Caki2 (cell line): ENCODE measurements at regions not wholly inside any gene's neighbourhood (a gene's known extent, or its start where the extent isn't known, plus 50 kb on each side); places are given as distances from the start of the nearest gene placed in this dataset.
"Not testable (repeated sequence)": the region's sequence is repeated elsewhere in the genome, so short reads cannot be mapped to it uniquely, and the experiment has no call there.

Experiments
- DNase-seq: peaks from one replicate; pipeline ENCODE4 v3.0.0-alpha.2; 2015; ENCODE audit warnings: low read depth
- in situ Hi-C: cut with HindIII; loops from 2 replicates; pipeline ENCODE4 v1.10.0; 2016; ENCODE audit warnings: low sequenced_read_pairs, low pct_unique_long_range_greater_than_20kb, mixed read lengths

GRCh38 chr13:44309794-44310757 lies 63.5 kb upstream of the SERP2 start:
- in situ Hi-C loops = no loop called here
- DNase-seq = no peak

GRCh38 chr13:44311011-44311780 lies 62.4 kb upstream of the SERP2 start:
- in situ Hi-C loops = no loop called here
- no peak for DNase-seq

- in situ Hi-C loops = no loop called here
- no peak for DNase-seq
Observed at GRCh38 chr13:44312131-44312530, 61.5 kb upstream of the SERP2 start.

GRCh38 chr13:44312834-44313551 lies 60.6 kb upstream of the SERP2 start:
- in situ Hi-C loops = no loop called here
- peak; percentile 83 for DNase-seq

DNA sequence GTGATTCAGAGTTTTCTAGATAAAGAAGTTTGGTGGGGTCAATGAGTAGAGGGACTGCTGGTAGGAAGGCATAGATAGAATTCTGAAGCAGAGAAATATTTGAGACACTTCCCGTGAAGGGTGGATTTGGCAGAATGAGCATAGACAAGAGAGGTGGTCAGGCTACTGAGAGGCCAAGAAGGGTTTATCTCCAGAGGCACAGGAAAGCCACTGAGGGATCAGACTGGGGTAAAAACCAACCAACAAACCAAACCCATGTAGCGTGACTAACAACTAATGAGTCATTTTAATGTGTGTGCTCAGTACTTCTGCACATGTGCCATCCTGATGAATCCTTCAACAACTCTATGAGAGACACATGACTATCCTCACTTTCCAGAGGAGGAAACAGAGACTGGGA lies 60.0 kb upstream of the SERP2 start:
- peak; percentile 84 for DNase-seq
- in situ Hi-C loops = no loop called here

GRCh38 chr13:44314160-44314559 lies 59.5 kb upstream of the SERP2 start:
- DNase-seq, in situ Hi-C loops: not testable (repeated sequence)

DNA sequence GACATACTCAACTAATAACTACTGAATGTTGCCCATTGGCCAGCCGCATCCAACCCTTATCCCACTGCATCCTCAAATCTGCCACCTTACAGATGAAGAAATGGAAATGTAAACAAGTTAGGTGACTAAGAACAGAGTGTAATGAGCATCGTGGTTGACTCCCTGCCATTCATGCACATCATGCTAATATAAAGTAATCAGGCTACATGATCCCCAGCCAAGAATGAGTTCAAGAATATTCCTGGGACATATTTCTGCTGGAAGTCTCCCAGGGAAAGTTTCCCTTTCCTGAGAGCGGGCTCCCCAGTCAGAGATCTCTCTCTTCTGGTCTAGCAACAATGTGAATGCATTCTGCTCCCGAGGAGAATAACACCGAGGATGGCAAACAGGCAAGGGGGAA lies 55.9 kb upstream of the SERP2 start:
- peak; percentile 33 for DNase-seq
- in situ Hi-C loops = no loop called here

- in situ Hi-C loops = no loop called here
- DNase-seq = no peak
Observed at GRCh38 chr13:44318161-44318560, 55.5 kb upstream of the SERP2 start.

GRCh38 chr13:44320611-44321010 lies 53.0 kb upstream of the SERP2 start:
- in situ Hi-C loops = no loop called here
- DNase-seq = no peak

- in situ Hi-C loops = no loop called here
- no peak for DNase-seq
Observed at GRCh38 chr13:44321961-44322360, 51.7 kb upstream of the SERP2 start.

GRCh38 chr13:44322928-44323327 lies 50.7 kb upstream of the SERP2 start:
- no peak for DNase-seq
- in situ Hi-C loops = no loop called here

DNA sequence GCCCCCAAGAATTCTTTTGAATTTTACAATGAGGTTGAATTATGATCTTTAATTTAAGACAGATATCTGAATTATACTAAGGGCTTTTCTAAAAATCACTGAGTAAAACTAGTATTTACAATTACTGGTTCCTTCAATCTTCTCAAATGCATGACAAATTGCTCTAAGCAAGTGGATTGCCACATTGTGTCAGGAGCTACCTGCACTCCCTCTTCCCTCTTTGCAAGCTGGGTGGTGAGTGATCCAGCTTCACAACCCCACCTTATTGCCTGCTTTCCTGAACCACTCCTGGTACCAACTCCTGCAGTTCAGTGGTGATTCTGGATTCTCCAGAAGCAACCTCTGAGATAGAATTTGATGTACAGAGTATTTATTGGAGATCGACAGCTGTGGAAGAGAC lies 49.9 kb upstream of the SERP2 start:
- no peak for DNase-seq
- in situ Hi-C loops = no loop called here
